DMS 273 (cell line): ENCODE measurements at regions not wholly inside any gene's neighbourhood (a gene's known extent, or its start where the extent isn't known, plus 50 kb on each side); places are given as distances from the start of the nearest gene placed in this dataset.

Experiments
- DNase-seq: peaks from one replicate; lab custom pipeline; 2025; ENCODE audit not compliant: unreplicated experiment; lab: John Stamatoyannopoulos, UW

DNA sequence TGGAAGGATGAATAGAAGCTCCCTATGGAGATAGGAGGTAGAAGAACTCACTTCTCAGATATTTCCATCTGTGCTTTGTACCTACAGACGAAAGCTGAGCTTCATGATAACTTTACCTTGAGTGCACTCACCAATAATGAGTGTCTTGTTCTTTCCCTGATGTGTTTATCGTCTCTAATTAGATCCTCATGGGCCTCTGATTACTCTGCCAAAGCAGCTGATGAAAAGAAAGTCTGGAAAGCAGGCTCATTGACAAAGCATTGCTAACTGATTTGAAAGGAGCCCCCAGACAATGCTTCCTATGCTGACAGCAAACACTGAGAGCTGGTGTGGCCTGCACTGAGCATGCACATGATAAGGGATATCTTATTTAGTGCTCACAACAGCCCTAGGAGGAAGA is 183.9 kb upstream of the GHITM start:
- DNase-seq, result no peak

DNA sequence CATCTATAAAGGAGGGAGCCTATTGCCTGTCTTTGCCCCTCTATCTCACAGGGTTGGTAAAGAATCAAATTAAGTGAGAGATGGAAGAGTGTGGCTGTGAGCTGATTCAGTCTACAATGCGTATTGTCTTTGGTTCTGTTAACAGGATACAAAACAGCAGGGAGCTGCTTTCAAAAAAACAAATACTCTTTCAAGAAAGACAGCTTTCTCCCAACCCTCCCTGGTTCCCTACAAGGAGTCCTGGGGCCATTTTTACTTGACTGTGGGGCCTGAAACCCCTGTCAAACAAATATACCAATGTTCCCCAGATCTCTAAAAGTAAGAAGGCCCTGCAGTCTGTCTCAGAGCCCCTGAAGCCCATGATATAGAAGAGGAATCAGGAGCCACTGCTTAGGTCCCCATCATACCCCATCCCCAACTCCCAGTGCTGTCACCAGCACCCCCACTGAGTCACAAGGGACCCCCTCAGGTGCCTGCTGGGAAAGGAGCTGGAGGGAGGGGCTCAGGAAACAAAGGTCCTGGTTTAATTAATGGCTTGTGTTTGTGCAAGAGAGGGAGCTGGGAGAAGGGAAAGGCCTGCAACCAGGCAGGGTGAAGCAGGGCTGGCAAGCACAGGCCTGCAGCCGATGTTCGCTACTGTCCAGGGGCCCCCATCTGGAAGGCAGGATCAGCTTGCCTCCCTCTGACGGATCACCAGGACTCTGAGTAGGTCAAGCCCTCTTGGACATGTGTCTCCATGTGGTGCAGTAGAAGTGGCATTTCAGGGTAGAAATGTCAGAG is 182.0 kb upstream of the GHITM start:
- no peak for DNase-seq

DNA sequence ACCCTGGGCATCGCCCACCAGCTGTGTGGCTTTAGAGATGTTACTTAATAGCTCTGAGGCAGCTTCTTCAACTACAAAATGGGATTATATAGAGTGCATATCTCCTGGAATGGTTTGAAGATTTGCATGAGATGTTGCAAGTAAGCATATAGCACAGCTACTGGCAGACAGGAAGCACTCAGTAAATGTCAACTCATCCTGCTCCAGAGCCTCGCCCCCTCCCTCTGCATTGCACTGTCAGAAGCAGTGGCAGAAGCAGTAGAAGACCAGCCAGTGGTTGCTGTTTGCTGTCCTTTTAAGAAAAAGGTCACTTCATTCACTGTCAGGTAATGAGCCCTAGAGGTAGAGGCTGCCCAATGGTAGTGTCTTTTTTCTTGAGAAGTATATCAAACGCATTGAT is 180.0 kb upstream of the GHITM start:
- DNase-seq, result no peak

GRCh38 chr10:83960125-83960524 is 179.2 kb upstream of the GHITM start:
- no peak for DNase-seq

GRCh38 chr10:83961620-83962019 is 177.7 kb upstream of the GHITM start:
- peak; percentile 19 for DNase-seq

DNA sequence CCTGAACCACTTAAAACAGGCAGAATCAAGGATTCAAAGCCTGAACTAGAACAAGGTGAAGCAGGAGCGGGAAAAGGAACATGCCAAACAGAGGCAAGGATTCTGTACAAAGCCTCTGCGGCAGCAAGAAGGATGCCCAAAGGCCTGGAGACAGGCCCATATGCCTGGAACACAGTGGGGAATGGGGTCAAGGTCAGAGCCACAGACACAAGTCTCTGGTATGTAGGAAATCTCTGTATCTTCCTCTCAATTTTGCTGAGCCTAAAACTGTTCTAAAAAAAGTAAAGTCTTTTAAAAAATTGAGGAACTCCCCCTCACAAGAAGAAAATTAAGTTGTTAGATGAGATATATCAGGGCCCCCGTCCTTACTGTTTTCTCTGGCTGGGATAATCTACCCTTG is 175.9 kb upstream of the GHITM start:
- DNase-seq, result no peak

DNA sequence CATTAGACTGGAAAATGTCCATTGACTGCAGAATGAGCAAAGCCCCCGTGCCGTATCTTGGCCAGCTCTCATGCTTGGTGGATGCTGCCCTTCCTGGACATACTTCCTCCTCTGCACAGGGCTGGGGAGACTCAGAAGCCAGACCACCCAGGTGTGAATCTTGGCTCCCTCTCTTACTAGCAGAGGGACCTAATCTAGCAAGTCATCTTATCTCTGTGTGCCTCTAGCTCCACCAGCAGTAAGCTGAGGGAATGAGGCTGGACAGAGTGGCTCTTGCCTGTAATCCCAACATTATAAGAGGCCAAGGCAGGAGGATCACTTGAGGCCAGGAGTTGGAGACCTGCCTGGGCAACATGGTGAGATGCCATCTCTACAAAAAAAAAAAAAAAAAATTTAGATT is 173.8 kb upstream of the GHITM start:
- peak; percentile 18 for DNase-seq

DNA sequence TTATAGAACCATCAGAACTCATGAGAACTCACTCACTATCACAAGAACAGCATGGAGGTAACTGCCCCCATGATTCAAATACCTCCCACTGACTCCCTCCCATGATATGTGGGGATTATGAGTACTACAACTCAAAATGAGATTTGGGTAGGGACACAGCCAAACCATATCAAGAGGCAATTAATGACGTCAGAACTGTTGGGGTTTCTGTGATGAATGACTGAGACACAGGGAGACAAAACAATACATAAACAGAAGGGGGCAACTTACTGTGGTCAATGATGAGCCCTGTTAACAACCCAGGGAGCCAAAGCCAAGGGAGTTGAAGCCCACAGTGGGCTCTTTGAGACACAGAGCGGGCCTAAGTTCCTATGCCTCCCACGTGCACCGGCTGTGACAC is 171.3 kb upstream of the GHITM start:
- DNase-seq, result no peak

DNA sequence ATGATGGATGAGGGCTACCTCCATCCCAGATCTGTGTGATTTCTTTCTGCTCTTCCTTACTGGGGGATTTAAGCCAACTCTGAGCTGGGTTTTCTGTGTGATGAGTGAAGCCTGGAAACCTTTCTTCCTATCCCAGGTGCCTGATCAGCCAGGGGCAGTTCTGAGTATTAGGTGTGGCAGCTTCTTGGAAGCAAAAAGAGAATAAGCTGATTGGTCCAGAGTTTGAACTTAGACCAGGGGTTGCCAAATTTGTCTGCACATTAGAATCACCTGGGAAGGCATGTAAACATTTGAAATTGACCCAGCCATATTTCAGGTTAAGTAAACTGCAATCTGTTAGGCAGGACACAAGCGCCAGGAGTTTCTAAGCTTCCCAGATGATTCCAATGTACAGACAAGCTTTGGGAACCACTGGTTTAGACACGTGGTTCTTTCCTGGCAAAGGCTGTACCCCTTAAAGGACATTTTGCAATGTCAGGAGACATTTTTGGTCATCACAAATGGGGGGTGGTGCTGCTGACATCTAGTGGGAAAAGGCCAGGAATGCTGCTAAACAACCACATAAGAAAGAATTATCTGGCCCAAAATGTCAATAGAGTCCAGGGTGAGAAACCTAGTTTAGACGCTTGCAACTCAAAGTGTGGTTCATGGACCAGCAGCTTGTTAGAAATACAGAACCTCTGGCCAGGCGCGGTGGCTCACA is 160.5 kb upstream of the GHITM start:
- no peak for DNase-seq

GRCh38 chr10:83982812-83983211 is 156.5 kb upstream of the GHITM start:
- DNase-seq, result peak; percentile 6

- peak; percentile 54 for DNase-seq
These were observed 155.6 kb upstream of the GHITM start for GRCh38 chr10:83983578-83984255.

- no peak for DNase-seq
These were observed 155.1 kb upstream of the GHITM start for GRCh38 chr10:83984256-83984640.

GRCh38 chr10:83986800-83987199 is 152.5 kb upstream of the GHITM start:
- no peak for DNase-seq

DNA sequence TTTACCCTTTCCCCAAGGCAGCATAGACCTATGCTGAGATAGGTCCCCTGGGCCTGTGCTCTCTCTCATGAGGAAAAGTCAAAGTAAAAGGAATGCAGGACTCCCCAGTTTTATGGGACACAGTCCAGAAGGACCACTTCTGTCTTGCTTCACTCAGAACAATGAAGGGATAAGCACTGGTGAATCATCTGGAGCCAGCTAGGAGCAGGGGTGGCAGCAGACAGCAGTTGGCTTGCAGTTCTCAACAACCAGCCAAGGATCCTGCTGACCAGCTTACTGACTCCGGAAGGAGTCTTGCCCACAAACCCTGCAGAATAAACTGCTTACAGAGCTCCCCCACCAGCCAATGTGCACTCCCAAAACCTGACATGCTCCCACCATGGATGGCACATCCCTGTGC is 152.1 kb upstream of the GHITM start:
- DNase-seq, result no peak

GRCh38 chr10:83988435-83988834 is 150.9 kb upstream of the GHITM start:
- no peak for DNase-seq

- no peak for DNase-seq
These were observed 149.2 kb upstream of the GHITM start for GRCh38 chr10:83990126-83990525.

GRCh38 chr10:83991986-83992753 is 147.1 kb upstream of the GHITM start:
- peak; percentile 66 for DNase-seq

DNA sequence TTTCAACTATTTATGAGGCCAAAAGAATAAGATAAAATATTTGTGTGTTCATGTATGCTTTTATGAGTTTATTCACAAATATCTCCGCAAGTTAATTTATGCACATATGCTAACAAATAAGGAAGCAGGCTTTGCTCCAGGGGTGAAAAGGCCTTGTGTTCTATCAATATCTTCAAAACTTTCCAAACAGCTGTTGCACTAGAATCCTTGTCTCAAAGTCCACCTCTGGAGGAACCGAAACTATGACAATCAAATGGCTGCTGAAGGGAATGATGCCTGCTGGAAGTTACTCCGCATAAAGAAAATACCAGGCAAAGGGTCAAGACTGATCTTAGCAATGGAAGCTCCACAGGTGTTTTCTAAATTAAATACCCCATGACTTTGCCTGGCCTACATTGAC is 145.0 kb upstream of the GHITM start:
- no peak for DNase-seq

GRCh38 chr10:83995738-83996331 is 143.5 kb upstream of the GHITM start:
- DNase-seq, result no peak

DNA sequence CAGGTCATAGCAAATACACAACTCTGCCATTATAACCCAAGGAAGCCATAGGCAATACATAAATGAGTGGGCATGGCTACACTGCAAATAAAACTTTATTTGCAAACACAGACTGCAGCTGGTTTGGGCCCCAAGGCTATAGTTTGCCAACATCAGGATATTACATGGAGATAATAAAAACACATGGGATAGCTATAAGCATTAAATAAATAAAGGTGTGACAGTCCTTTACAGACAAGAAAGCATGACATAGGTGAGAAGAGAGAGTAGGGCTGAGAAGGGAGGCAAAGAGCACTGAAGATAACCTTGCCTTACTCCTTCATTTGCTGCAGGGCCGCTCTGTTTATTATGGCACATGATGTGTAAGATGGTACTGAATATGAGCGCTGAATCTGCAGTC is 135.1 kb upstream of the GHITM start:
- DNase-seq, result no peak

- DNase-seq, result no peak
These were observed 133.9 kb upstream of the GHITM start for GRCh38 chr10:84005403-84005802.
